ENCODE measurements at regions not wholly inside any gene's neighbourhood (a gene's known extent, or its start where the extent isn't known, plus 50 kb on each side); places are given as distances from the start of the nearest gene placed in this dataset.

DNA sequence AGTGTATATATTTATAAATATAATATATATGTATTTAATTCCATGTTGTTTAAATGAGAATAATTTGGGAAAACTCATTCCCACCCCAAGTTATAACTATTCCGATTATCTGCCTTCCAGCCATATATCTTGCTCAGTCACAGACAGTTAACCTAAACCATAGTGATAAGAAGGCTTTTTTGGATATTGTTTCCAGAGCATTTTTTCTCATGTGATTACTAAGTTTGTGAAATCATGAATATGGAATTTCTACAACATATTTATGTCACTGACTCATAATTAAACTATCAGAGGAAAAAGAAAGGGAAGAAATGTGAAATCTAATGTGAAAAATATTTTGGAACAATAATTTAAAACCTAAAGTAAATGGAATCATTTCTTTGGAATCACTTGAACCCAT, 1163.5 kb upstream of the PABPC4L start:
- TF ChIP-seq, protein P1, sequence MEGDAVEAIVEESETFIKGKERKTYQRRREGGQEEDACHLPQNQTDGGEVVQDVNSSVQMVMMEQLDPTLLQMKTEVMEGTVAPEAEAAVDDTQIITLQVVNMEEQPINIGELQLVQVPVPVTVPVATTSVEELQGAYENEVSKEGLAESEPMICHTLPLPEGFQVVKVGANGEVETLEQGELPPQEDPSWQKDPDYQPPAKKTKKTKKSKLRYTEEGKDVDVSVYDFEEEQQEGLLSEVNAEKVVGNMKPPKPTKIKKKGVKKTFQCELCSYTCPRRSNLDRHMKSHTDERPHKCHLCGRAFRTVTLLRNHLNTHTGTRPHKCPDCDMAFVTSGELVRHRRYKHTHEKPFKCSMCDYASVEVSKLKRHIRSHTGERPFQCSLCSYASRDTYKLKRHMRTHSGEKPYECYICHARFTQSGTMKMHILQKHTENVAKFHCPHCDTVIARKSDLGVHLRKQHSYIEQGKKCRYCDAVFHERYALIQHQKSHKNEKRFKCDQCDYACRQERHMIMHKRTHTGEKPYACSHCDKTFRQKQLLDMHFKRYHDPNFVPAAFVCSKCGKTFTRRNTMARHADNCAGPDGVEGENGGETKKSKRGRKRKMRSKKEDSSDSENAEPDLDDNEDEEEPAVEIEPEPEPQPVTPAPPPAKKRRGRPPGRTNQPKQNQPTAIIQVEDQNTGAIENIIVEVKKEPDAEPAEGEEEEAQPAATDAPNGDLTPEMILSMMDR (conservative IDR thresholded peaks at IDR 0.05; ENCODE audit: low read depth, low read length), result no peak
- TF ChIP-seq EZH2 (IDR thresholded peaks at IDR 0.05; ENCODE audit: low read length, unreplicated experiment), result no peak

All from PC-3 (cell line).